ENCODE measurements at regions not wholly inside any gene's neighbourhood (a gene's known extent, or its start where the extent isn't known, plus 50 kb on each side); places are given as distances from the start of the nearest gene placed in this dataset.

DNA sequence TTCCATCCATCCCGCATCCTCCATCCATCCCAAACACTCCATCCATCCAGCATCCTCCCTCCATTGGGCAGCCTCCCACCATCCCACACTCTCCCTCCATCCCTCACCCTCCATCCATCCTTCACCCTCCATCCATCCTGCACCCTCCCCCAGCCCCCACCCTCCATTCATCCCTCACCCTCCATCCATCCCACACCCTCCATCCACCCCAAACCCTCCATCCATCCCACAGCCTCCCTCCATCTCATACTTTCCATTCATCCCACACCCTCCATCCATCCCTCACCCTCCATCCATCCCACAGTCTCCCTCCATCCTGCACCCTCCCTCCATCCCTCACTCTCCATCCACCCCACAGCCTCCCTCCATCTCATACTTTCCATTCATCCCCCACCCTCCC, 60.4 kb downstream of the FOXI2 start:
- peak; percentile 12 for DNase-seq

DNA sequence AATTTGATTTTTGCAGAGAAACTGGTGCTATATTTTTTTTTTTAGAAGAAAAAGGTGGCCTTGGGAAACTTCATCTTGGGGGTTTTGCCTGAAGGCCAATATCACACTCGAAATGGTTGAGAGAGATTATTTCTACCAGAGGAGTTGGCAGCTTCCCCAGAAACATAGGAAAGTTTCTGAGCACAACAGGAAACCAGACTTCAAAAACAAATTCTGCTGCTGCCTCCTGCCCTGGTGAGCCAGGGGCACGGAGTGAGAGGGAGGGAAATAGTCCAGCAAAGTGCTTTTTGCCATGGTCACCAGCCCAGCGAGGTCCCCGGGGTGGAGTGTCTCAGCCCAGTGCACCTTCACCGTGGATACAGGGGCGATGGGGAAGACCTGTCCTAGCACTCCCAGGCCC, 61.1 kb downstream of the FOXI2 start:
- no peak for DNase-seq

DNA sequence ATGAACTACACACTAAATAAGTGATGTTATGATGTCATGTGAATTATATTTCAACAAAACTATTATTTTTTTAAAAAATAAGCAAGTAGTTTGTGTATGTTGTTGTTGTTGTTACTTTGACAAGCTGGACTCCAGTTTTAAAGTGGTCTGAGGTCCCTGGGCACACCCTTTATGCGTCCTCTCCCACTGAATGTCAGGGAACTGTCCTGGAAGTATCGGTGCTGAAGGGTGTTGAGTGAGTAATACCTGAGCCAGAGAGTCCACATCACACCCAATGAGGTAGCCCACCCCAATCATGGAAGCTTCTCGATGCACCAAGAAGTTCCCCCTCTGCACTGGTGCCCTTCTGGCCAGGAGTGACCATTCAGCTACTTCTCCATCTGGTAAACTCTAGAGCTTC, 64.3 kb downstream of the FOXI2 start:
- no peak for DNase-seq

DNA sequence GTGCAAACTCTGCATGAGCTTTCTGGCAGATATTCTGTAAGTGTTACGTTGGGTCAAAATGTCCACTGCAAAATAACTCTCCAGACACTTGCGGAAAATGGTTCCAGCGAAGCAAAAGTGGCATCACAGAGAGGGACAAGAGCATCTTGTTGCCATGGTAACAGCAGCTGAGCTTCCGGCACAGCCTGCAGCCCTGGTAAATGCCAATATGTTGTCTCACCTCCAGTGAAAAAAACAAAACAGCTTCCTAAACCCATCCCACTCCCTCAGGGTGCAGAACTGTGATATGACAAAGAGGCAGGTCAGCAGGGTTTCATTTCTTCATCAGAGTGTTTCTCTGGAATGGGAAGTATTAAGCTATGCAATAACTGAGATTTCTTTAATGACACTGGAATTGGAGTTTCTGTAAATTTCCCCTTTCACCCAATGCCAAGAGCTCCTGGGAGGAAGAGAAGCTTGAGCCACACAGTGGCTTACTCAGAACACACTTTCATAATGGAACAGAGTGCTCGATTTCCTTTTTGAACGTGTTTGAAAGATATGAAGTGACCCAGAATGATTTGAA, 65.6 kb downstream of the FOXI2 start:
- peak; percentile 1 for DNase-seq

DNA sequence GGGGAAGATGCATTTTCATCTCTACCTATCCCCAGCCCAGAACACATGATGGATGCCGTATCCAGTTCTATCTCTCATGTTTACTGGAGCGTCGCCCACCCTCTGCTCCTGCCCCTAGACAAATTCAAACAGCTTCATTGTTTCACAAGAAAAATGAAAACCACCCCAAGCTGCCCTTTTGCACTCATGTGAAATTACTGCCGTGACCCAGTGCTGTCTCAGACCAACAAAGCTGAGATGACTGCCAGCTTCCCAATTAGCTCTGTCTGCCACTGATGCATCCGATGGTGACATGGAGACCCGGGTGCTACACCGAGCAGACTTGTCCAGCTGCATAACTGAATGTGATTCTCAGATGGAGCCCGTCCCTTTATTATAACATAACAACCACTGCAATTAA, 67.7 kb downstream of the FOXI2 start:
- no peak for DNase-seq

DNA sequence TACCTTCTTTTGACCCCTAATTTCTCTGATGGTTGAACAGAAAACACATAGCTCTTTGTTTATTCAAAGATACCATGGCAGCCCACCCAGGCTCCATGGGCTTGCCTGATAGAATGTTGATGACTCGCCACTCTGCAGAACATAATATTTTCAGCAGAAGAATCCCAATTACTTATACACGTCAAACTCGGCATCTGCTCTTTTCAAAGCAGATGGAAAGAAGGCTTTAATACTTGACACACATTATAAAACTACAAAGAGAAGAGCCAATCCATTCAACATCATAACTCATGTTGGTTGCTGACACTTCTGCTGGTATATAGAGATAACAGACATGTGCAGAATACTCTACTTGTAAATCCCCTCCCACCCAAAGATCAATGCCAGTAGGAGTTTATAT, 69.0 kb downstream of the FOXI2 start:
- DNase-seq = no peak

- no peak for DNase-seq
Measured at GRCh38 chr10:127812041-127812440, 75.1 kb downstream of the FOXI2 start.

DNA sequence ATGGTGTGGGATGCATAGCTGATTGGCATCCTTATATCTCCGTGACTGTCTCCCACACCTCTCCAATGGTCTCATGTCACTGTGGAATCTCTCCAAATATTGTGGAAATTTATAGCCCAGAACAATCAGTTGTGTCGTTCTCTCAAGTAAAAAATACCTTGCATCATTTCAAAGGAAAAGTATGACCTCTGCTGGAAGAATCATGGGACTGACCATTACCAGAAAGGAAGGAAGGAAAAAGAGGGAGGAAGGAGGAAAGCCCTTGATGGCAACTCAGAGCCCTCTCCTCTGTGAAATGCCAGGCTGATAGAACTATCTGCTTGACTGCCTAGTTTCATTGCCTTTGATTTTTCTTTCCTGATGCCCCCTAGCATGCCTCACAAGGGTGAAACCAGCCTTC, 76.3 kb downstream of the FOXI2 start:
- DNase-seq = no peak

DNA sequence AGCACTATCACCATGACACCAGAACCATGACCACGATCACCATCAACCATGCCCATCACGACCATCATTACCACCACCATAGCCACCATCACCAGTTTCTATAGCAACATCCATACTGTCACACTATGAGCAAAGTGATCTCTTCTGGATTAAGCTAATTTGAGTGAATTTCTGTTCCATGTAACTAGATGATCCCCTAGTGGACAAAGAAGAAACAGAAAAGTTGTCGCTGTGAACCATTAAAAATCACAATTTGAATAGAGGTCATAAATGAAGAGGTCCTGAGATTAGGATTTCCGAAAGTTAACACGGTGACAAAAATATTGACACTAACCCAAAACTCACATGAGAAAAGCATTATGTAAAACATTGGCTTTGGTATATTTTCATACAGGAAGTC, 77.6 kb downstream of the CLRN3 start:
- no peak for DNase-seq

- DNase-seq = no peak
Measured at GRCh38 chr10:127824826-127825225, 67.9 kb downstream of the CLRN3 start.

DNA sequence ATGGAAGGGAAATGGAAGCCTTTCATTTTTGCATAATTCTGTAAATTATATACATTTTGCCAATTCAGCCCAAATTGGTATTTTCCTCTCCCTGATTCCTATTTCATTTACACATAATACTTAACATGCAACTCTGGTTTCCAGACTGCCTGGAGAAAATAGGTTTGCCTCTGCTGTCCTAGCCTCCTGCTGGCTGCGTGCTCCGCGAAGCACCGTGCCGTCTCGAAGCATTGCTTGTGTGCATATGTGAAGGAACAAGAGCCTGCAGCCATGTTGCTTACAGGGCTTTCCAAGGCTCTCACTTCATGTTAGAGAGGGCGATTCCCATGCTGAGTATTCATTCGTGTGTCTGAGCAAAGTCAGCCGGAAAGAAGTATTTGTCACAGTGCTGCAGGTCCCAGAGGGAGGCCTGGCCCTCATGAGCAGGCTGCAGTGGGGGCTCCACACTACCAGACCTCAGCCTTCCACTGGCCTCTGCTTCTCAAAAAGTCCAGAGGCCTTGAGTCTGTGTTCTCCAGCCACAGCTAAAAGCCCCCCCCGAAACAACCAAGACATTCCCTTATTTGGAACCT, 66.5 kb downstream of the CLRN3 start:
- no peak for DNase-seq

DNA sequence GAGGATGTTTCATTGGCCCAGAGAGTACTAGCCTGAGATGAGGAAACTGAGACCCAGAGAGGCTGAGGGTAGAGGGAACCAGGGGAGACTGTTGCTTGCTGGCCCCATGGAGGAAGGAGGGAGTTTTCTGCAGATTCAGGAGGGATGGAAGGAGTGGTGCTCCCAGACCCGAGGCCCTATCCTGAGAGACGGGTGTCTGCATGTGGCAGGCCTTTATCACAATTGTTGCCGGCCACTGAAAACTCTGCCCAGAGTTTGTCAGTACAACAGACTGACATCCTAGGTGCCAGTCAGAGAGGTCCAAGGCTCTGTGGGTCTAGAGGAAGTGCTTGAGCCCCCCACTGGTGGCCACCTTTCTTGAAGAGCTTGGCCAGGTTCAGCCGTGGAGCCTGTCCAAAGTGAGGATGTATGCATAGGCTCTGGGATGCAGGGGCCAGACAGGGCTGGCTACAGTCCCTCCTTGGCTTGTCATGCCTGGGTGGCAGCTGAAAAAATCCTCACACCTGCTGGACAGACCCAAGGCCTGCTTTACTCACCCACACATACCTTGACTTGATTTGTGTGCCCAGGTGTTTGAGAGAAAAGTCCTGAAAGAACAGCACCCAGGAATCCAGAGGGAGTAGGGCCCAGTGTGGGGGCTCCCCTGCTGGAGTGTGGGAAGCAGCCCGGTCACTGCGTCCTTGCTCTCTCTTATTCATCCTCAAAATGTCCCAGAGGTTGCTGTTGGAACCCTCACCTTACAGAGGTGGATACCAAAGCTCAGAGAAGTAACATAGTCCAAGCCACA, 65.2 kb downstream of the CLRN3 start:
- no peak for DNase-seq
